ENCODE measurements at regions not wholly inside any gene's neighbourhood (a gene's known extent, or its start where the extent isn't known, plus 50 kb on each side); places are given as distances from the start of the nearest gene placed in this dataset.

GRCh38 chr13:97106323-97106722, 112.0 kb upstream of the OXGR1 start:
- DNase-seq, result no peak
- Histone ChIP-seq H3K9ac (ENCODE audit: low read length) (no peak overlapping the region), H3K4me3 (ENCODE audit: low read length) (no peak overlapping the region), H3K4me1 (ENCODE audit: low read length) (peaks cover 3% of the 10 kb centered on the region), H3K79me2 (ENCODE audit: low read length) (no peaks in the 10 kb centered on the region), H3K27me3 (replicated peaks; ENCODE audit: insufficient read depth, low read length) (no peaks in the 10 kb centered on the region), H3K27ac (ENCODE audit: low read length) (no peak overlapping the region), H2AFZ (ENCODE audit: low read length) (no peak overlapping the region), H4K20me1 (ENCODE audit: insufficient read depth, low read length) (no peaks in the 10 kb centered on the region), H3K9me3 (replicated peaks; ENCODE audit: insufficient read depth, low read length) (no peaks in the 10 kb centered on the region), H3F3A (ENCODE audit: insufficient read depth, low read length) (no peaks in the 10 kb centered on the region), H3K36me3 (replicated peaks; ENCODE audit: insufficient read depth, low read length) (no peaks in the 10 kb centered on the region), H3K9me2 (replicated peaks; ENCODE audit: insufficient read depth, low read length) (no peaks in the 10 kb centered on the region), H3K4me2 (ENCODE audit: low read depth, low read length) (no peak overlapping the region)
- no peak for TF ChIP-seq EZH2 (optimal IDR thresholded peaks at IDR 0.05; ENCODE audit: low read depth, low read length)
- TF ChIP-seq EZH2phosphoT487 (IDR thresholded peaks at IDR 0.05; ENCODE audit: low read length), result no peak

- H4K20me1 ChIP-seq (ENCODE audit: insufficient read depth, low read length), result no peaks in the 10 kb centered on the region
- TF ChIP-seq, protein P1, sequence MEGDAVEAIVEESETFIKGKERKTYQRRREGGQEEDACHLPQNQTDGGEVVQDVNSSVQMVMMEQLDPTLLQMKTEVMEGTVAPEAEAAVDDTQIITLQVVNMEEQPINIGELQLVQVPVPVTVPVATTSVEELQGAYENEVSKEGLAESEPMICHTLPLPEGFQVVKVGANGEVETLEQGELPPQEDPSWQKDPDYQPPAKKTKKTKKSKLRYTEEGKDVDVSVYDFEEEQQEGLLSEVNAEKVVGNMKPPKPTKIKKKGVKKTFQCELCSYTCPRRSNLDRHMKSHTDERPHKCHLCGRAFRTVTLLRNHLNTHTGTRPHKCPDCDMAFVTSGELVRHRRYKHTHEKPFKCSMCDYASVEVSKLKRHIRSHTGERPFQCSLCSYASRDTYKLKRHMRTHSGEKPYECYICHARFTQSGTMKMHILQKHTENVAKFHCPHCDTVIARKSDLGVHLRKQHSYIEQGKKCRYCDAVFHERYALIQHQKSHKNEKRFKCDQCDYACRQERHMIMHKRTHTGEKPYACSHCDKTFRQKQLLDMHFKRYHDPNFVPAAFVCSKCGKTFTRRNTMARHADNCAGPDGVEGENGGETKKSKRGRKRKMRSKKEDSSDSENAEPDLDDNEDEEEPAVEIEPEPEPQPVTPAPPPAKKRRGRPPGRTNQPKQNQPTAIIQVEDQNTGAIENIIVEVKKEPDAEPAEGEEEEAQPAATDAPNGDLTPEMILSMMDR (IDR thresholded peaks at IDR 0.05; ENCODE audit: low read length), result no peak
- TF ChIP-seq EZH2phosphoT487 (IDR thresholded peaks at IDR 0.05; ENCODE audit: low read length) (no peak), EZH2 (optimal IDR thresholded peaks at IDR 0.05; ENCODE audit: low read depth, low read length) (no peak)
- H2AFZ ChIP-seq (ENCODE audit: low read length), result no peak overlapping the region
- H3K4me1 ChIP-seq (ENCODE audit: low read length), result no peaks in the 10 kb centered on the region
- H3K79me2 ChIP-seq (ENCODE audit: low read length), result no peaks in the 10 kb centered on the region
- H3K27me3 ChIP-seq (replicated peaks; ENCODE audit: insufficient read depth, low read length), result no peaks in the 10 kb centered on the region
- no peak overlapping the region for H3K4me2 ChIP-seq (ENCODE audit: low read depth, low read length)
- no peaks in the 10 kb centered on the region for H3K9me3 ChIP-seq (replicated peaks; ENCODE audit: insufficient read depth, low read length)
- no peaks in the 10 kb centered on the region for H3K36me3 ChIP-seq (replicated peaks; ENCODE audit: insufficient read depth, low read length)
- DNase-seq, result no peak
- no peak overlapping the region for H3K4me3 ChIP-seq (ENCODE audit: low read length)
- H3K9ac ChIP-seq (ENCODE audit: low read length), result no peak overlapping the region
- no peak overlapping the region for H3K27ac ChIP-seq (ENCODE audit: low read length)
- no peaks in the 10 kb centered on the region for H3K9me2 ChIP-seq (replicated peaks; ENCODE audit: insufficient read depth, low read length)
- H3F3A ChIP-seq (ENCODE audit: insufficient read depth, low read length), result no peaks in the 10 kb centered on the region
These were observed 113.7 kb upstream of the OXGR1 start for GRCh38 chr13:97107815-97108529.

DNA sequence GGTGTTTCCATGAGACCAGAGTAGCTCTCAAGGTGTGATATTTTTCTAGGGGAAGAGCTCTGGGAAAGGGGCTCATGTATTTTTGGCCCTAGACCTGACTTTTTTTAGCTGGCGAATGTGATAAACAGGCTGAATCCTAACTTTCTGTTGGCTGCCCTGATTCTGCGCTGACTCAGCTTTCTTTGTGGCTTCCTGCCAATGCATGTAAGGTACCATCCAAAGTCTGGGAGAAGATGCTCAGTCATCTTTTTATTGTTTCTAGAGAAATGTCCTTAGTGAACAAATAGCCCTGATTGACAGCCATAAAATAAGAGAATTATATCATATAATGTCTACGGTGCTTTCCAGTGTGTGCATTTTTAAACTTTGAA, 113.6 kb upstream of the MBNL2 start:
- no peaks in the 10 kb centered on the region for H4K20me1 ChIP-seq (ENCODE audit: insufficient read depth, low read length)
- no peaks in the 10 kb centered on the region for H3K9me2 ChIP-seq (replicated peaks; ENCODE audit: insufficient read depth, low read length)
- no peak overlapping the region for H3K9ac ChIP-seq (ENCODE audit: low read length)
- H3K79me2 ChIP-seq (ENCODE audit: low read length), result no peaks in the 10 kb centered on the region
- DNase-seq, result no peak
- H3K4me2 ChIP-seq (ENCODE audit: low read depth, low read length), result no peak overlapping the region
- H3K27ac ChIP-seq (ENCODE audit: low read length), result no peak overlapping the region
- no peaks in the 10 kb centered on the region for H3K36me3 ChIP-seq (replicated peaks; ENCODE audit: insufficient read depth, low read length)
- no peak overlapping the region for H3K4me3 ChIP-seq (ENCODE audit: low read length)
- H3F3A ChIP-seq (ENCODE audit: insufficient read depth, low read length), result no peaks in the 10 kb centered on the region
- no peak overlapping the region for H2AFZ ChIP-seq (ENCODE audit: low read length)
- H3K27me3 ChIP-seq (replicated peaks; ENCODE audit: insufficient read depth, low read length), result no peaks in the 10 kb centered on the region
- H3K9me3 ChIP-seq (replicated peaks; ENCODE audit: insufficient read depth, low read length), result no peaks in the 10 kb centered on the region
- no peak for TF ChIP-seq EZH2phosphoT487 (IDR thresholded peaks at IDR 0.05; ENCODE audit: low read length)
- TF ChIP-seq, protein P1 (IDR thresholded peaks at IDR 0.05; ENCODE audit: low read length), result no peak
- H3K4me1 ChIP-seq (ENCODE audit: low read length), result no peaks in the 10 kb centered on the region

DNA sequence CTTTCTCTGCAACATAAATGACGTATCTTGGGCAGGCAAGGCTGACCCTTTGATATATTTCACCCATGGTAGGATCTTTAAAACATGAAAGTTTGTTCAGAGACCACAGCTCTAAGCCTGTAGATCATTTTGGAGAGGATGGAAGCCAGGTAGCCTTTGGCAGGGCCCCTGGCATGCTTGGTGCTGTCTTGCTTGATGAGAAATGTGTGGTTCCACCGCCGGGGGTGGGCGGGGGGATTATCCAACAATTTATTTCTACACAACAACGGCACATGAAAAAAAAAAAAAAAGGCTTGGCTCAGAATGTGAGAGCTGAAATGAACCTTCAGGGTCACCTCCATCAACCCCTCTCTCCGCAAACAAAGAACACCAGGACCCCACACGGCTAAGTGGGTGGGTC, 112.9 kb upstream of the MBNL2 start:
- DNase-seq, result no peak
- Histone ChIP-seq H3K4me1 (ENCODE audit: low read length) (no peaks in the 10 kb centered on the region), H3K9ac (ENCODE audit: low read length) (no peak overlapping the region), H3K9me2 (replicated peaks; ENCODE audit: insufficient read depth, low read length) (no peaks in the 10 kb centered on the region), H3F3A (ENCODE audit: insufficient read depth, low read length) (no peaks in the 10 kb centered on the region), H3K27ac (ENCODE audit: low read length) (no peak overlapping the region), H3K4me3 (ENCODE audit: low read length) (no peak overlapping the region), H3K4me2 (ENCODE audit: low read depth, low read length) (no peak overlapping the region), H3K79me2 (ENCODE audit: low read length) (no peaks in the 10 kb centered on the region), H4K20me1 (ENCODE audit: insufficient read depth, low read length) (no peaks in the 10 kb centered on the region), H3K27me3 (replicated peaks; ENCODE audit: insufficient read depth, low read length) (no peaks in the 10 kb centered on the region), H2AFZ (ENCODE audit: low read length) (no peak overlapping the region), H3K9me3 (replicated peaks; ENCODE audit: insufficient read depth, low read length) (no peaks in the 10 kb centered on the region), H3K36me3 (replicated peaks; ENCODE audit: insufficient read depth, low read length) (no peaks in the 10 kb centered on the region)
- no peak for TF ChIP-seq EZH2phosphoT487 (IDR thresholded peaks at IDR 0.05; ENCODE audit: low read length)
- no peak for TF ChIP-seq EZH2 (optimal IDR thresholded peaks at IDR 0.05; ENCODE audit: low read depth, low read length)

All from MM.1S (cell line).